Inflammatory macrophage treated with lipopolysaccharide for 4 hours (primary cell): ENCODE measurements at regions not wholly inside any gene's neighbourhood (a gene's known extent, or its start where the extent isn't known, plus 50 kb on each side); places are given as distances from the start of the nearest gene placed in this dataset.

Experiments used
- DNase-seq: peaks from one replicate; pipeline ENCODE4 v3.0.0-alpha.2; 2020

DNA sequence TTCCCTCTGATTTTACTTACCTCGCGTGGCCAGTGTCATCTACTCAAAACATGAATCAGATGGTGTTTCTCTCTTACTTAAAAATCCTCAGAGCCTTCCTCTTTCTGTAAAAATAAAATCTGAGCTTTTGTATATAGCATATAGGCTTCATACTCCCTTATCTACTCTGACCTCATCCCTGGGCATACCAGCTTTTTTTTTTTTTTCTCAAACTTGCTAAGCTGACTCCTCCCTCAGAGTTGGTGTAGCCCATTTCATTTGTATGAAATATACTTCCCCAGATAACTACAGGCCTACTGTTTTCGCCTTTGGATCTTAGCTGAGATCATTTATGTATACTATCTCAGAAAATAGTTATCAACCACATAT is 648.9 kb upstream of the ALCAM start:
- DNase-seq, result no peak

- DNase-seq, result no peak
Measured at GRCh38 chr3:104723000-104723399, 643.7 kb upstream of the ALCAM start.

- DNase-seq, result no peak
Measured at GRCh38 chr3:104731074-104731473, 635.6 kb upstream of the ALCAM start.

DNA sequence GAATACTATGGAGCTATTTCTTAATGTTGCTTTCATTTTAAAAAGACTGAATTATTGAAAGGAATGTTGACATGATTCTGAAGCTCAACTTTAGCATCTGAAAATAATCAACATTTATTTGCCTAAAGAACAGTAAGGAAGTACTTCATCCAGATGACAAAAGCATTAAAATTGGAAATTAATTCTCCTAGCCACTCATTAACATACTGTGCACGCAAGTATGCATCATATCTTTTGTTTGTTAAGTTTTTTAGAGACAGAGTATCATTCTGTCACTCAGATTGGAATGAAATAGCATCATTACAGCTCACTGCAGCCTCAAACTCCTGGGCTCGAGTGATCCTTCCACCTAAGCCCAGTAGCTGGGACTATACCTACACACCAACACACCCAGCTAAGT is 632.1 kb upstream of the ALCAM start:
- DNase-seq, result no peak

GRCh38 chr3:104735691-104736090 is 631.0 kb upstream of the ALCAM start:
- DNase-seq, result no peak

DNA sequence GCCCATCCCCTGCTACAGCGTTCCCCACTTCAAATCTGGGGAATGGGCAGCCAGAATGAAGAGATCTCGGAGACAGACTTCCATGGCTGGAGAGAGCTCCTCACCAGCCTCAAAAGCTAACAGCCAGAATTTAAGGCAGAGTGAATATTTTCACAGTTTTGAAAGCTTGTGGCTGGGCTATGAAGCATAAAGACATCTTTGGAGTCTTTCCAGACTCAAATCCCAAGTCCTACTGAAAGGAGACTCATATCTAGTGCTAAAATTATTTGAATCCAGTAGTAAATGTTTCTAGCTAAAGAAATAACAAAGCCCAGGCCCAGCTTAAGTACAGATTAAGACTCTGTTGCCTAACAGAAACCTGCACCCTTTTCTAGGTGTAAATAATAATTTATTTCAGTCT is 628.4 kb upstream of the ALCAM start:
- no peak for DNase-seq

GRCh38 chr3:104740874-104741379 is 625.8 kb upstream of the ALCAM start:
- DNase-seq, result no peak

GRCh38 chr3:104742044-104742443 is 624.7 kb upstream of the ALCAM start:
- DNase-seq, result no peak

DNA sequence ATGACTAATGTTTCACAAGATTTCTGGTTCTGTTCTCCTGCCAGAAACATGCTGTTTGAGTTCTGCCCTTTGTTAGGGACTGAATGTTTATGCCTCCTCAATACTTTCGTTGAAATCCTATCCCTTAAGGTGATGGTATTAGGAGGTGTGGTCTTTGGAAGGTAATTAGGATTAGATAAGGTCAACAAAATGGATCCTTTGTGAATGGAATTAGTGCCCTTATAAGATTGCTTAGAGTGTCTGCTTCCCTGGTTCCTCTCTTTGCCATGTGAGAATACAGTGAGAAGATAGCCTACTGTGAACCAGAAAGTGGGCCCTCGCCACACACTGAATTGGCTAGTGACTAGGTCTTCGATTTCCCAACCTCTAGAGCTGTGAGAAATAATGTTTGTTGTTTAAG is 621.4 kb upstream of the ALCAM start:
- no peak for DNase-seq

GRCh38 chr3:104746056-104746455 is 620.7 kb upstream of the ALCAM start:
- no peak for DNase-seq

DNA sequence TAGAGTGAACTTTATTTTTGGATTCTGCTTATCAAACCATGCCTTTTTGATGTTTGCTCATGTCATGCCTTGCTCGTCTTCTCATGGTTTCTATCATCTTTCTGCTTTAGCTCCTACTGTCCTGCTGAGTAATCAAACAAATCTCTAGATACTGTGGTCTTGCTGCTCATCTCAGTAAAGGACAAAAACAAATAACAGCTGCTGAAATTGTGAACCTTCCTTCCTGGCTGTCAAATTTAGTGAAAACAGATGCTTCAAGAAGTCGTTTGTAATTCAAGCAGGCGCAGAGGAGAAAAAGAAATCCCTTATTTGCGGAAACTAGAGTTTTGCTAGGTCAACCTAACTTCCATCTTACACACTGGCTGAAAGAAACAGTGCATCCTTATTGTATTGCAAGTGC is 616.1 kb upstream of the ALCAM start:
- no peak for DNase-seq

GRCh38 chr3:104755791-104756190 is 610.9 kb upstream of the ALCAM start:
- DNase-seq, result no peak

- DNase-seq, result no peak
Measured at GRCh38 chr3:104763007-104763406, 603.7 kb upstream of the ALCAM start.

GRCh38 chr3:104764496-104764895 is 602.2 kb upstream of the ALCAM start:
- no peak for DNase-seq

GRCh38 chr3:104768886-104769285 is 597.8 kb upstream of the ALCAM start:
- DNase-seq, result no peak

- no peak for DNase-seq
Measured at GRCh38 chr3:104779324-104779723, 587.4 kb upstream of the ALCAM start.

GRCh38 chr3:104781112-104781511 is 585.6 kb upstream of the ALCAM start:
- DNase-seq, result no peak

- no peak for DNase-seq
Measured at GRCh38 chr3:104785947-104786346, 580.8 kb upstream of the ALCAM start.

DNA sequence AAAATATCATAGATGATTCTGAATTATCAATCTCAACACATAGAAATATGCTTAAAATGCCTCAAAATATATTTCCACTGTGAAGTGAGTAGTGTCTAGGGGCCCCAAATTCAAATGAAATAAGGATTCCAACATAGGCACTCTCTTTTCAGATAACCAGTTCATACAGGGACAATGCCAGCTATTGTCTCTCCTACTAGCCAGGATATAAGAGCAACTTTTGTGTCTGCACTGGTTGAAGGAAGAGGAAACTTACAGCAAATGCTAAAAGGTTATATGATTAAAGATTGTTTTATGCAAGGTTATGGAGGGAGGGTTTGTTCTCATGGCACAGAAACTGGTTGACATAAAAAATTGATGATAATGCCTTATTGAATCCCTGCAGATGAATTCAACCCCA is 579.4 kb upstream of the ALCAM start:
- no peak for DNase-seq

- DNase-seq, result no peak
Measured at GRCh38 chr3:104788807-104789206, 577.9 kb upstream of the ALCAM start.

DNA sequence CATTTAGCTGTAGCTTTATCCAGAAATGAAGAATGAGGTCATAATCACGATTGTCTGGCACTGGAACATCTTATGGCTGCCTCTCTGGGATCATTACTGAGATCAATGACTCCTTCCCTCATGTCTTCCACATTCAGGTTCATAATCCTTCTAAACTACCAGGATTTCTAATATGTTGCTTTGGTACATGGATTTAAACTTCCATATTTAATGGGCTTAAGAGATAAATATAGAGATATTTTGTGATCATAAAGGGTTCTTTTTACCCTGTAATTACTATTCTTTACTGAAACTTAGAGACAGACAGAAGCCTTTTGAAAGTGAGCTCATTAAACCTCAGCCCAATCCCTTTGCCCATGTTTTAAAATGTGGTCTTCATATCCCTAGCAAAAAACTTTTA is 575.4 kb upstream of the ALCAM start:
- no peak for DNase-seq

DNA sequence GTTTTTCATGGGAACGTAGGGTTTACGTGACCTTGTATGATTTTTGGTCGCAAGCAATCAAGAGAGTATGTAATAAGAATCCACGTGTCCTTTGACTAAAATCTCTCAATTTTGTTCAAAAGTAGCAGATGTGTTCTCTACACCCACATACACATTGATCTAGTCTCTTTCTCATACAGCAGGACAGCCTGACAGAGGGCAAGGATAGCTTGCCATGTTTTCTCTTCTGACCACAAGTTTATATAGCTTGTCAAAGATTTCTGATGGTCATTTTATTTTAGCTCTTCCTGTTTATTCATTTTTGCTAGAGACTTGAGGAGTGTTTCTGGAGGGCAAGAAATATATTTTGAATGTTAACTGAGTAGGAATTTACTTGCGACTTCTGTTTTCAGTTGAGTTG is 570.2 kb upstream of the ALCAM start:
- no peak for DNase-seq

DNA sequence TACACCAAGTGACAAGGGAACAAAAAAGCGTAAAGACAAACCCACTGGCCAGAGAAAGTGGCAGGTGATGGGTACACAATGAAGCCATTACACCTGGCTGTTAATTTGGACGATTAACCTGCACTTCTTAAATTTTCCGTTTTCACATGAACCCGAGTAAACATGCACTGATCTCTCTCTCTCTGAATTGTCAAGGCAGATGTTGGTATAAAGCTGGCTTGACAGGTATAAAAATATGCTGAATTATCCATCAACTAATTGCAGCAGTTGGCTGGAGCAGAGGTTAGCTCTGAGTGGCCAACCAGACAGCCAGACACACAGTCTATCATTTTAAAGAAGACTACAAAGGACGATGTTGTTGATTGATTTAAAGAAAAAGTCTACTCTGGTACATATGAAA is 561.7 kb upstream of the ALCAM start:
- DNase-seq, result no peak

DNA sequence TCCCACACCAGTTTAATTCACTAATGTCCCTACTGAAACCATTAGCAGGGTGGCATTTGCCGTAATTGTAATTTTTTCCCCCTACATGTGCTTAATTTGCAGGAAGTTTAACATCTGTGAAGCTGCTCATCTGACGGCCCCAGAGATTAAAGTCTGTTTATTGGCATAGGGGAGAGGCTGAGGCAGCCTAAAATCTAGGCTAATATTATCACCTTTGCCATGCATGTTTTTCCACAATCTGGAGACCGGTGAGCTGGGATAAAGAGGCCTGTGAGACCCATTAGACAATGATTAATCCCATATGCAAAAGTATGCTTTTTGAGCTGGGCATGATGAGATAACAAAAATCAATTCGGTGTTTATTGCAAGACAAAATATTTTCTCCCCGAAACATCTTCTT is 561.2 kb upstream of the ALCAM start:
- DNase-seq, result no peak

GRCh38 chr3:104810896-104811295 is 555.8 kb upstream of the ALCAM start:
- no peak for DNase-seq

GRCh38 chr3:104816008-104816407 is 550.7 kb upstream of the ALCAM start:
- no peak for DNase-seq
